ENCODE measurements at regions not wholly inside any gene's neighbourhood (a gene's known extent, or its start where the extent isn't known, plus 50 kb on each side); places are given as distances from the start of the nearest gene placed in this dataset.

GRCh38 chr7:109336531-109336930 lies 766.9 kb downstream of the DNAJB9 start (continued):
- TF ChIP-seq BCL3 (IDR thresholded peaks at IDR 0.05; ENCODE audit: borderline replicate concordance, insufficient read depth, low read depth, low read length, poor library complexity, severe bottlenecking) = no peak

- intact Hi-C loops (cut with micrococcal nuclease; ENCODE audit: unreplicated experiment) (no loop called here), in situ Hi-C loops (cut with MboI) (no loop called here)
- H3K9me3 ChIP-seq (replicated peaks; ENCODE audit: control insufficient read depth, insufficient read depth, low read length) = no peaks in the 10 kb centered on the region
- WGBS (ENCODE audit: insufficient coverage, insufficient replicate concordance, low lambda C conversion rate, missing lambda C conversion rate) = 11% methylated on average over 2 of the region's 2 CpGs
- ChIA-PET SMC1A (ENCODE audit: uncharacterized antibody, unreplicated experiment) (interaction anchor here (1.0 to 1.2 kb wide), 2 partner anchors 12 to 21 kb away, joined by 3 read pairs; no protein-coding TSS in a partner anchor), CTCF (interaction anchor here (1.0 kb wide), 1 partner anchor 202 kb away, joined by 3 read pairs; no protein-coding TSS in a partner anchor), RAD21 (ENCODE audit: unreplicated experiment) (no interaction called here), POLR2A (no interaction called here)
- FAIRE-seq (no peak), DNase-seq (ENCODE audit: low read depth, low spot score) (no peak), ATAC-seq (no peak)
- H3K4me1 ChIP-seq (ENCODE audit: control insufficient read depth, insufficient read depth, low read length) = no peaks in the 10 kb centered on the region
- TF ChIP-seq FOS (IDR thresholded peaks at IDR 0.05; ENCODE audit: borderline replicate concordance, extremely low read depth, insufficient read length) (no peak), EZH2 (IDR thresholded peaks at IDR 0.05; ENCODE audit: borderline replicate concordance, control insufficient read depth, low read depth, low read length) (no peak), TCF7 (IDR thresholded peaks at IDR 0.05; ENCODE audit: borderline replicate concordance) (no peak), CBFB (IDR thresholded peaks at IDR 0.05; ENCODE audit: low read depth) (no peak), RAD51 (IDR thresholded peaks at IDR 0.05) (no peak), MYB (IDR thresholded peaks at IDR 0.05; ENCODE audit: borderline replicate concordance, low read depth, low read length) (no peak), SMC3 (IDR thresholded peaks at IDR 0.05; ENCODE audit: borderline replicate concordance, low read length) (no peak), NR2C2 (IDR thresholded peaks at IDR 0.05; ENCODE audit: borderline replicate concordance, control insufficient read depth, insufficient read length, low read depth) (no peak), YY1 (IDR thresholded peaks at IDR 0.05; ENCODE audit: low read depth, low read length) (no peak), CEBPZ (IDR thresholded peaks at IDR 0.05; ENCODE audit: low read depth, low read length) (no peak), TARDBP (IDR thresholded peaks at IDR 0.05; ENCODE audit: borderline replicate concordance) (no peak)
- H2AFZ ChIP-seq (ENCODE audit: control insufficient read depth, low read depth, low read length) = no peak overlapping the region
- no peaks in the 10 kb centered on the region for H3K36me3 ChIP-seq (ENCODE audit: control insufficient read depth in 2 of 2, insufficient read depth in 2 of 2, low read length in 1 of 2)
- no peak overlapping the region for H3K27ac ChIP-seq (ENCODE audit: control insufficient read depth, insufficient read depth)
- no peak overlapping the region for H3K4me2 ChIP-seq (ENCODE audit: control insufficient read depth, insufficient read depth)
- H3K9ac ChIP-seq (ENCODE audit: control insufficient read depth, insufficient read depth, low read length) = no peak overlapping the region
- H3K4me3 ChIP-seq = no peak overlapping the region
- H3K27me3 ChIP-seq (replicated peaks in 1 of 2; ENCODE audit: control insufficient read depth in 2 of 2, insufficient read depth in 2 of 2, low read length in 1 of 2) = no peaks in the 10 kb centered on the region
- H3K79me2 ChIP-seq (ENCODE audit: control insufficient read depth, insufficient read depth, low read length) = no peaks in the 10 kb centered on the region
- BruUV-seq (replicated peaks) = no TSS peak
- no peaks in the 10 kb centered on the region for H4K20me1 ChIP-seq (ENCODE audit: control insufficient read depth, insufficient read depth)
Observed at GRCh38 chr7:109343678-109344077, 774.0 kb downstream of the DNAJB9 start.
